Endothelial cell of hepatic sinusoid (primary cell): ENCODE measurements at regions not wholly inside any gene's neighbourhood (a gene's known extent, or its start where the extent isn't known, plus 50 kb on each side); places are given as distances from the start of the nearest gene placed in this dataset.
"Not testable (repeated sequence)": the region's sequence is repeated elsewhere in the genome, so short reads cannot be mapped to it uniquely, and the experiment has no call there.

Source experiments
- in situ Hi-C: cut with HindIII; loops from 2 replicates; pipeline ENCODE4 v1.10.0; 2017; ENCODE audit warnings: low sequenced_read_pairs

- in situ Hi-C loops: loop anchor here (5.0 kb wide), 1 partner anchor 89 kb away; no protein-coding TSS in a partner anchor
Observed at GRCh38 chr11:106548406-106548805, 469.9 kb downstream of the GUCY1A2 start.

- in situ Hi-C loops: no loop called here
Observed at GRCh38 chr11:106551744-106552673, 466.3 kb downstream of the GUCY1A2 start.

- in situ Hi-C loops: no loop called here
Observed at GRCh38 chr11:106552694-106553203, 465.5 kb downstream of the GUCY1A2 start.

GRCh38 chr11:106553304-106553703 lies 465.0 kb downstream of the GUCY1A2 start:
- in situ Hi-C loops: no loop called here

GRCh38 chr11:106555566-106556250 lies 462.6 kb downstream of the GUCY1A2 start:
- in situ Hi-C loops: loop anchor here (5.0 kb wide), 1 partner anchor 78 kb away; no protein-coding TSS in a partner anchor

- in situ Hi-C loops: no loop called here
Observed at GRCh38 chr11:106565326-106565725, 452.9 kb downstream of the GUCY1A2 start.

- in situ Hi-C loops: no loop called here
Observed at GRCh38 chr11:106568632-106569031, 449.6 kb downstream of the GUCY1A2 start.

- in situ Hi-C loops: not testable (repeated sequence)
Observed at GRCh38 chr11:106577384-106577783, 440.9 kb downstream of the GUCY1A2 start.

GRCh38 chr11:106581399-106581798 lies 436.9 kb downstream of the GUCY1A2 start:
- in situ Hi-C loops: no loop called here

GRCh38 chr11:106585061-106585460 lies 433.2 kb downstream of the GUCY1A2 start:
- in situ Hi-C loops: no loop called here

GRCh38 chr11:106594751-106595351 lies 423.4 kb downstream of the GUCY1A2 start:
- in situ Hi-C loops: no loop called here

GRCh38 chr11:106601684-106602297 lies 416.5 kb downstream of the GUCY1A2 start:
- in situ Hi-C loops: no loop called here

- in situ Hi-C loops: no loop called here
Observed at GRCh38 chr11:106608677-106609076, 409.6 kb downstream of the GUCY1A2 start.

- in situ Hi-C loops: no loop called here
Observed at GRCh38 chr11:106614262-106614661, 404.0 kb downstream of the GUCY1A2 start.

- in situ Hi-C loops: no loop called here
Observed at GRCh38 chr11:106619320-106619990, 398.8 kb downstream of the GUCY1A2 start.

- in situ Hi-C loops: no loop called here
Observed at GRCh38 chr11:106621484-106621883, 396.8 kb downstream of the GUCY1A2 start.
